HepG2 (cell line): ENCODE measurements at regions not wholly inside any gene's neighbourhood (a gene's known extent, or its start where the extent isn't known, plus 50 kb on each side); places are given as distances from the start of the nearest gene placed in this dataset.

ENCODE experiments used
- ARNTL ChIP-seq: sonication (generic); formaldehyde crosslinking; IDR thresholded peaks from 2 replicates; pipeline ENCODE4 v1.4.0; 2020; ENCODE audit warnings: mild to moderate bottlenecking, missing genetic modification reagents
- CHD2 ChIP-seq: IDR thresholded peaks from 2 replicates; pipeline ENCODE4 v1.6.1; 2011; ENCODE audit warnings: low read depth, low read length, improper control_type of control experiment
- HNRNPL ChIP-seq: fragments of 200-400 bp; formaldehyde crosslinking; IDR thresholded peaks from 2 replicates; pipeline ENCODE4 v1.6.1; 2017; ENCODE audit warnings: mild to moderate bottlenecking, low read depth, low read length
- NFE2L1 ChIP-seq: sonication (generic); formaldehyde crosslinking; IDR thresholded peaks from 2 replicates; pipeline ENCODE4 v1.4.0; 2020; ENCODE audit warnings: missing genetic modification reagents, mild to moderate bottlenecking, borderline replicate concordance
- NFE2L2 ChIP-seq: fragments of 150-350 bp; IDR thresholded peaks from 2 replicates; pipeline ENCODE4 v1.6.1; 2014; ENCODE audit warnings: low read length
- NFRKB ChIP-seq: fragments of 450-650 bp; IDR thresholded peaks from 2 replicates; pipeline ENCODE4 v1.6.1; 2017
- NR3C1 ChIP-seq: sonication (generic); formaldehyde crosslinking; IDR thresholded peaks from 2 replicates; pipeline ENCODE4 v1.4.0; 2020; ENCODE audit warnings: missing genetic modification reagents
- SP1 ChIP-seq, 2 experiments: fragments of 450-650 bp in 1 of 2; sonication (generic) in 1 of 2; formaldehyde crosslinking in 1 of 2; IDR thresholded peaks; 2 replicates each; pipeline versions ENCODE4 v1.4.0 to v1.6.1; 2016 to 2020; ENCODE audit warnings: missing genetic modification reagents in 1 of 2
- U2AF1 ChIP-seq: fragments of 200-400 bp; formaldehyde crosslinking; optimal IDR thresholded peaks from 2 replicates; pipeline ENCODE3; 2017; ENCODE audit warnings: mild to moderate bottlenecking, low read depth, low read length
- ZKSCAN8 ChIP-seq: IDR thresholded peaks from 2 replicates; pipeline ENCODE4 v1.6.1; 2016; ENCODE audit warnings: borderline replicate concordance, missing genetic modification reagents, missing compliant biosample characterization
- ZNF138 ChIP-seq: sonication (generic); formaldehyde crosslinking; IDR thresholded peaks from 2 replicates; pipeline ENCODE4 v1.5.0; 2020; ENCODE audit warnings: mild to moderate bottlenecking, low read depth, missing genetic modification reagents
- ZNF282 ChIP-seq: fragments of 450-650 bp; IDR thresholded peaks from 2 replicates; pipeline ENCODE4 v1.6.1; 2018; ENCODE audit not compliant: partially characterized antibody
- TF ChIP-seq, protein P1 (sequence below): sonication (generic); formaldehyde crosslinking; IDR thresholded peaks from 2 replicates; pipeline ENCODE4 v1.5.0; 2020; ENCODE audit warnings: mild to moderate bottlenecking, missing genetic modification reagents, moderate library complexity

- TF ChIP-seq ZNF282 (no peak), ZKSCAN8 (CRISPR knock-in tag) (no peak), HNRNPL (no peak), SP1 (IDR thresholded peaks at IDR 0.05) (no peak), SP1 (CRISPR knock-in tag; IDR thresholded peaks at IDR 0.05) (no peak), ARNTL (CRISPR knock-in tag) (no peak), U2AF1 (no peak), CHD2 (no peak), NR3C1 (CRISPR knock-in tag) (no peak), NFE2L2 (no peak), ZNF138 (CRISPR knock-in tag) (no peak), NFRKB (no peak), NFE2L1 (no peak)
- TF ChIP-seq, protein P1, sequence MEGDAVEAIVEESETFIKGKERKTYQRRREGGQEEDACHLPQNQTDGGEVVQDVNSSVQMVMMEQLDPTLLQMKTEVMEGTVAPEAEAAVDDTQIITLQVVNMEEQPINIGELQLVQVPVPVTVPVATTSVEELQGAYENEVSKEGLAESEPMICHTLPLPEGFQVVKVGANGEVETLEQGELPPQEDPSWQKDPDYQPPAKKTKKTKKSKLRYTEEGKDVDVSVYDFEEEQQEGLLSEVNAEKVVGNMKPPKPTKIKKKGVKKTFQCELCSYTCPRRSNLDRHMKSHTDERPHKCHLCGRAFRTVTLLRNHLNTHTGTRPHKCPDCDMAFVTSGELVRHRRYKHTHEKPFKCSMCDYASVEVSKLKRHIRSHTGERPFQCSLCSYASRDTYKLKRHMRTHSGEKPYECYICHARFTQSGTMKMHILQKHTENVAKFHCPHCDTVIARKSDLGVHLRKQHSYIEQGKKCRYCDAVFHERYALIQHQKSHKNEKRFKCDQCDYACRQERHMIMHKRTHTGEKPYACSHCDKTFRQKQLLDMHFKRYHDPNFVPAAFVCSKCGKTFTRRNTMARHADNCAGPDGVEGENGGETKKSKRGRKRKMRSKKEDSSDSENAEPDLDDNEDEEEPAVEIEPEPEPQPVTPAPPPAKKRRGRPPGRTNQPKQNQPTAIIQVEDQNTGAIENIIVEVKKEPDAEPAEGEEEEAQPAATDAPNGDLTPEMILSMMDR (CRISPR knock-in tag): no peak
Observed at GRCh38 chr1:163504331-163504978, 182.7 kb downstream of the NUF2 start.
